ENCODE measurements at regions not wholly inside any gene's neighbourhood (a gene's known extent, or its start where the extent isn't known, plus 50 kb on each side); places are given as distances from the start of the nearest gene placed in this dataset.

- TF ChIP-seq, protein P1, sequence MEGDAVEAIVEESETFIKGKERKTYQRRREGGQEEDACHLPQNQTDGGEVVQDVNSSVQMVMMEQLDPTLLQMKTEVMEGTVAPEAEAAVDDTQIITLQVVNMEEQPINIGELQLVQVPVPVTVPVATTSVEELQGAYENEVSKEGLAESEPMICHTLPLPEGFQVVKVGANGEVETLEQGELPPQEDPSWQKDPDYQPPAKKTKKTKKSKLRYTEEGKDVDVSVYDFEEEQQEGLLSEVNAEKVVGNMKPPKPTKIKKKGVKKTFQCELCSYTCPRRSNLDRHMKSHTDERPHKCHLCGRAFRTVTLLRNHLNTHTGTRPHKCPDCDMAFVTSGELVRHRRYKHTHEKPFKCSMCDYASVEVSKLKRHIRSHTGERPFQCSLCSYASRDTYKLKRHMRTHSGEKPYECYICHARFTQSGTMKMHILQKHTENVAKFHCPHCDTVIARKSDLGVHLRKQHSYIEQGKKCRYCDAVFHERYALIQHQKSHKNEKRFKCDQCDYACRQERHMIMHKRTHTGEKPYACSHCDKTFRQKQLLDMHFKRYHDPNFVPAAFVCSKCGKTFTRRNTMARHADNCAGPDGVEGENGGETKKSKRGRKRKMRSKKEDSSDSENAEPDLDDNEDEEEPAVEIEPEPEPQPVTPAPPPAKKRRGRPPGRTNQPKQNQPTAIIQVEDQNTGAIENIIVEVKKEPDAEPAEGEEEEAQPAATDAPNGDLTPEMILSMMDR (conservative IDR thresholded peaks at IDR 0.05; ENCODE audit: low read depth, low read length), result no peak
- TF ChIP-seq MAZ (IDR thresholded peaks at IDR 0.05; ENCODE audit: borderline replicate concordance, low read depth, low read length) (no peak), CEBPB (IDR thresholded peaks at IDR 0.05; ENCODE audit: low read depth, low read length) (no peak), SMC3 (IDR thresholded peaks at IDR 0.05; ENCODE audit: low read depth, low read length) (no peak), POLR2A (IDR thresholded peaks at IDR 0.05; ENCODE audit: low read depth, low read length) (no peak), MAFK (IDR thresholded peaks at IDR 0.05; ENCODE audit: low read depth, low read length) (no peak), MXI1 (IDR thresholded peaks at IDR 0.05; ENCODE audit: borderline replicate concordance, low read depth, low read length) (no peak), FOS (IDR thresholded peaks at IDR 0.05; ENCODE audit: low read depth, low read length) (no peak), USF2 (IDR thresholded peaks at IDR 0.05; ENCODE audit: low read depth, low read length) (no peak), CHD1 (IDR thresholded peaks at IDR 0.05; ENCODE audit: low read depth, low read length) (no peak)
- TF ChIP-seq, protein P2, sequence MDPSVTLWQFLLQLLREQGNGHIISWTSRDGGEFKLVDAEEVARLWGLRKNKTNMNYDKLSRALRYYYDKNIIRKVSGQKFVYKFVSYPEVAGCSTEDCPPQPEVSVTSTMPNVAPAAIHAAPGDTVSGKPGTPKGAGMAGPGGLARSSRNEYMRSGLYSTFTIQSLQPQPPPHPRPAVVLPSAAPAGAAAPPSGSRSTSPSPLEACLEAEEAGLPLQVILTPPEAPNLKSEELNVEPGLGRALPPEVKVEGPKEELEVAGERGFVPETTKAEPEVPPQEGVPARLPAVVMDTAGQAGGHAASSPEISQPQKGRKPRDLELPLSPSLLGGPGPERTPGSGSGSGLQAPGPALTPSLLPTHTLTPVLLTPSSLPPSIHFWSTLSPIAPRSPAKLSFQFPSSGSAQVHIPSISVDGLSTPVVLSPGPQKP (IDR thresholded peaks at IDR 0.05; ENCODE audit: borderline replicate concordance, low read depth, low read length), result no peak
Observed at GRCh38 chr6:41997456-41997855, 52.9 kb upstream of the TAF8 start.

Data from IMR-90 (cell line).